H1 (cell line): ENCODE measurements at regions not wholly inside any gene's neighbourhood (a gene's known extent, or its start where the extent isn't known, plus 50 kb on each side); places are given as distances from the start of the nearest gene placed in this dataset.

Experiments used
- ATF3 ChIP-seq: IDR thresholded peaks from 2 replicates; pipeline ENCODE4 v1.6.1; 2011; ENCODE audit warnings: low read depth, mild to moderate bottlenecking, low read length; ENCODE audit not compliant: insufficient read depth
- BRCA1 ChIP-seq: IDR thresholded peaks from 2 replicates; pipeline ENCODE4 v1.6.1; 2012; ENCODE audit warnings: low read depth, low read length, improper control_type of control experiment
- CTCF ChIP-seq, 3 experiments: IDR thresholded peaks; 1 replicate in 2 of 3; 2 replicates in 1 of 3; pipeline versions ENCODE4 v1.5.1 to v1.6.1; 2011; ENCODE audit warnings: low read length in 3 of 3, mild to moderate bottlenecking in 3 of 3, inconsistent platforms in 2 of 3, low read depth in 1 of 3, moderate library complexity in 1 of 3; ENCODE audit not compliant: insufficient read depth in 1 of 3; ENCODE audit errors: control extremely low read depth in 1 of 3
- JUN ChIP-seq: IDR thresholded peaks from 2 replicates; pipeline ENCODE4 v1.6.1; 2011; ENCODE audit warnings: low read depth, mild to moderate bottlenecking, improper control_type of control experiment, low read length
- POLR2A ChIP-seq, 2 experiments: IDR thresholded peaks; 1 replicate in 1 of 2; 2 replicates in 1 of 2; pipeline ENCODE4 v1.6.1; 2011; ENCODE audit warnings: low read depth in 2 of 2, low read length in 2 of 2, mild to moderate bottlenecking in 2 of 2; ENCODE audit errors: control extremely low read depth in 1 of 2
- RAD21 ChIP-seq, 2 experiments: IDR thresholded peaks in 1 of 2; conservative IDR thresholded peaks in 1 of 2; 2 replicates each; pipeline ENCODE4 v1.6.1; 2011; ENCODE audit warnings: low read depth in 2 of 2, low read length in 2 of 2, improper control_type of control experiment in 1 of 2, inconsistent platforms in 1 of 2, mild to moderate bottlenecking in 1 of 2, moderate library complexity in 1 of 2
- SP1 ChIP-seq: IDR thresholded peaks from 2 replicates; pipeline ENCODE4 v1.6.1; 2011; ENCODE audit warnings: low read depth, low read length
- TAF1 ChIP-seq: IDR thresholded peaks from 2 replicates; pipeline ENCODE4 v1.6.1; 2011; ENCODE audit warnings: mild to moderate bottlenecking, low read depth, low read length
- TBP ChIP-seq: IDR thresholded peaks from 2 replicates; pipeline ENCODE4 v1.6.1; 2011; ENCODE audit warnings: low read depth, low read length, improper control_type of control experiment
- TEAD4 ChIP-seq: IDR thresholded peaks from 2 replicates; pipeline ENCODE4 v1.6.1; 2012; ENCODE audit warnings: low read depth, low read length, inconsistent platforms, mixed read lengths
- USF2 ChIP-seq: IDR thresholded peaks from 2 replicates; pipeline ENCODE4 v1.6.1; 2011; ENCODE audit warnings: low read length, improper control_type of control experiment
- ZNF274 ChIP-seq: IDR thresholded peaks from 2 replicates; pipeline ENCODE4 v1.7.0; 2012; ENCODE audit warnings: low read length, borderline replicate concordance; ENCODE audit errors: extremely low read depth

GRCh38 chr13:102517959-102518358 is 78.8 kb upstream of the TPP2 start:
- TF ChIP-seq CTCF (IDR thresholded peaks at IDR 0.05; ENCODE audit: control extremely low read depth in 1 of 3, insufficient read depth in 1 of 3, low read depth in 1 of 3, low read length in 3 of 3) (no peak), TAF1 (no peak), TEAD4 (no peak), BRCA1 (no peak), JUN (no peak), USF2 (no peak), POLR2A (IDR thresholded peaks at IDR 0.05; ENCODE audit: control extremely low read depth in 1 of 2, low read depth in 2 of 2, low read length in 2 of 2) (no peak), ATF3 (no peak), ZNF274 (no peak), SP1 (no peak), TBP (no peak), RAD21 (IDR thresholded peaks at IDR 0.05 in 1 of 2, conservative IDR thresholded peaks at IDR 0.05 in 1 of 2; ENCODE audit: low read depth in 2 of 2, low read length in 2 of 2) (no peak)
